HepG2 (cell line): ENCODE measurements at regions not wholly inside any gene's neighbourhood (a gene's known extent, or its start where the extent isn't known, plus 50 kb on each side); places are given as distances from the start of the nearest gene placed in this dataset.

ENCODE experiments used
- ATRX ChIP-seq: sonication (generic); formaldehyde crosslinking; IDR thresholded peaks from 2 replicates; pipeline ENCODE4 v1.4.0; 2020; ENCODE audit warnings: missing genetic modification reagents, borderline replicate concordance
- CEBPZ ChIP-seq: IDR thresholded peaks from 2 replicates; pipeline ENCODE4 v1.6.1; 2012; ENCODE audit warnings: low read length, improper control_type of control experiment
- CREM ChIP-seq, 2 experiments: sonication (generic) in 1 of 2; formaldehyde crosslinking in 1 of 2; IDR thresholded peaks; 2 replicates each; pipeline versions ENCODE4 v1.4.0 to v1.6.1; 2016 to 2020; ENCODE audit warnings: antibody characterized with exemption in 1 of 2, mild to moderate bottlenecking in 1 of 2, missing genetic modification reagents in 1 of 2
- EHMT2 ChIP-seq: fragments of 200-600 bp; sonication (generic); IDR thresholded peaks from 2 replicates; pipeline ENCODE4 v1.7.0; 2017; ENCODE audit warnings: antibody characterized with exemption, low read depth, low read length, borderline replicate concordance
- HIVEP1 ChIP-seq: sonication (generic); formaldehyde crosslinking; IDR thresholded peaks from 2 replicates; pipeline ENCODE4 v1.4.0; 2020; ENCODE audit warnings: mild to moderate bottlenecking, missing genetic modification reagents
- HNF4A ChIP-seq: sonication (generic); formaldehyde crosslinking; IDR thresholded peaks from 2 replicates; pipeline ENCODE4 v1.4.0; 2020; ENCODE audit warnings: missing genetic modification reagents
- MAX ChIP-seq: IDR thresholded peaks from 2 replicates; pipeline ENCODE4 v1.6.1; 2012; ENCODE audit warnings: inconsistent platforms
- NR2F6 ChIP-seq, 2 experiments: IDR thresholded peaks; 2 replicates each; pipeline ENCODE4 v1.6.1; 2016; ENCODE audit warnings: antibody characterized with exemption in 1 of 2, mild to moderate bottlenecking in 1 of 2
- PRDM10 ChIP-seq: sonication (generic); formaldehyde crosslinking; IDR thresholded peaks from 2 replicates; pipeline ENCODE4 v1.4.0; 2020; ENCODE audit warnings: low read depth, missing genetic modification reagents
- RFXANK ChIP-seq: IDR thresholded peaks from 2 replicates; pipeline ENCODE4 v1.6.1; 2016
- SIX4 ChIP-seq: sonication (generic); formaldehyde crosslinking; IDR thresholded peaks from 2 replicates; pipeline ENCODE4 v1.4.0; 2020; ENCODE audit warnings: missing genetic modification reagents
- SMAD3 ChIP-seq: sonication (generic); formaldehyde crosslinking; IDR thresholded peaks from 2 replicates; pipeline ENCODE4 v1.4.0; 2020; ENCODE audit warnings: missing genetic modification reagents
- THAP9 ChIP-seq: sonication (generic); formaldehyde crosslinking; IDR thresholded peaks from 2 replicates; pipeline ENCODE4; 2020; ENCODE audit warnings: missing genetic modification reagents, mild to moderate bottlenecking, borderline replicate concordance
- ZNF282 ChIP-seq: fragments of 450-650 bp; IDR thresholded peaks from 2 replicates; pipeline ENCODE4 v1.6.1; 2018; ENCODE audit not compliant: partially characterized antibody

- TF ChIP-seq NR2F6 (IDR thresholded peaks at IDR 0.05), result no peak
- TF ChIP-seq NR2F6 (CRISPR knock-in tag; IDR thresholded peaks at IDR 0.05), result no peak
- TF ChIP-seq ATRX (CRISPR knock-in tag), result no peak
- TF ChIP-seq HIVEP1 (CRISPR knock-in tag), result no peak
- no peak for TF ChIP-seq CREM (IDR thresholded peaks at IDR 0.05)
- no peak for TF ChIP-seq CREM (CRISPR knock-in tag; IDR thresholded peaks at IDR 0.05)
- no peak for TF ChIP-seq HNF4A (CRISPR knock-in tag)
- TF ChIP-seq PRDM10 (CRISPR knock-in tag), result no peak
- TF ChIP-seq SMAD3 (CRISPR knock-in tag), result no peak
- no peak for TF ChIP-seq ZNF282
- no peak for TF ChIP-seq MAX
- TF ChIP-seq RFXANK (CRISPR knock-in tag), result no peak
- TF ChIP-seq CEBPZ, result no peak
- TF ChIP-seq EHMT2, result no peak
- TF ChIP-seq SIX4 (CRISPR knock-in tag), result no peak
- TF ChIP-seq THAP9 (CRISPR knock-in tag), result no peak
These were observed 54.8 kb upstream of the ID3 start for GRCh38 chr1:23614032-23614660.
